OCI-M1 (cell line): ENCODE measurements at regions not wholly inside any gene's neighbourhood (a gene's known extent, or its start where the extent isn't known, plus 50 kb on each side); places are given as distances from the start of the nearest gene placed in this dataset.
A peak's percentile ranks its signal among the peaks of the same experiment; 100 is the strongest.

ENCODE experiments used
- DNase-seq: peaks from one replicate; lab custom pipeline; 2025; lab: John Stamatoyannopoulos, UW

DNA sequence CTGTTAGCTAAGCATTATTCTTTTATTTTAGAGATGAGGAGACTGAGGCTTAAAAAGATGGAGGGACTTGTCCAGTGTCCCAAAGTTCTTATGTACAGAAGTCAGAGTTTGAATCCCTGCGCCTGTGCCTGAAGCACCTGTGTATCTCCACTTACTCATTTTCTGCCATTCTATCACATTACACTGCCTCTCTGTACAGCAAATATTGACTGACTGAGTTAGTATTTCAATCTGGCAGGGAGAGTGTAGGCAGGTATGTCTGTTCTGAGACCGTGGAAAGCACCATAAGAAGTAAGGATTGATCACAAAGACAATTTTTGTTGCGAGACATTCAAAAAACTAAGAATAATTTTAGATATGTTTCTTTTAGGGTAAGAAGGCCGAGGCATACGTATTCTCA, 162.7 kb downstream of the KITLG start:
- no peak for DNase-seq

GRCh38 chr12:88418856-88419497, 161.3 kb downstream of the KITLG start:
- peak; percentile 55 for DNase-seq

- DNase-seq, result no peak
Observed at GRCh38 chr12:88419794-88420193, 160.5 kb downstream of the KITLG start.

GRCh38 chr12:88420457-88420856, 159.8 kb downstream of the KITLG start:
- DNase-seq, result no peak

DNA sequence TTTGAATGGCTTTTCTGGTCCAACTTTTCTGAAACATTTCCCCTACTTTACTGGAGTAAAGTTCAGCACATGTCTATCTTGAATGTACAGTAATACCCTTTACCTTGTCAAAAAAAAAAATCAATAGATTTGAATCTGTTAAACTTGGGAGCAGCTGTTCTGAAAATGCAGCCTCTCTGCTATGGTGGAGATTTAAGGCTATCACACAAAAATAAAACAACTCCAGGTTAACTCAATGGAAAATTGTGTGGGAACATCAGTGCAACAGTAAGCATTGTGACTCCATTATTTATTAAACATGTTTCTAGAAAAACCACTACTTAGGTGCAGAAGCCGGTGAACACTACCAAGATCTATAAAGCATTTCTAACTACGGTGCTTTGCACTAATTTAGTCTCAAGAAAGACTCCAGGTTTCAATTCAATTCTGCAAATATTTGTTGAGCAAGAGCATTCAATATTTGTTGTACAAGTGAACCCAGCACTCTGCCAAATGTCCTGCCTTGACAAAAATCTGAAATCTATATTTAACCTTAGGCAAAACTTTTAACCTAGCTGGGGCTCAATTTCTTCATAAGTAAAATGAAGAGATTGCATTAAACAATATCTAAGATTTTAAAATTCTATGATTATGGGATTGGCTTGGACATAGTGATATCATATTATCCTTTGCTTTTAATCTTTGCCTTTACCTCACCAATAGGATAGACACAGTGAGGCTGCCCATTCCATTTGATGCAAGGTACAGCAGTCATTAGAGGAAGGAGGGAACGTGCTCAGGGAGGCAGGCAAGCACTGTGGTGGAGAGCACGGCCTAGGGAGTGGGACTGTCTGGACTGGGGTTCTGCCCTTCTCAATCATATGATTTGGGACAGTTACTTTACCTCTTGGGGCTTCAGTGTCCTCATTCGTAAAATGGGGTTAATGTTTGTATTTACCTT, 155.2 kb downstream of the KITLG start:
- no peak for DNase-seq

- no peak for DNase-seq
Observed at GRCh38 chr12:88428350-88428749, 151.9 kb downstream of the KITLG start.

- DNase-seq, result no peak
Observed at GRCh38 chr12:88431246-88431645, 149.0 kb downstream of the KITLG start.

DNA sequence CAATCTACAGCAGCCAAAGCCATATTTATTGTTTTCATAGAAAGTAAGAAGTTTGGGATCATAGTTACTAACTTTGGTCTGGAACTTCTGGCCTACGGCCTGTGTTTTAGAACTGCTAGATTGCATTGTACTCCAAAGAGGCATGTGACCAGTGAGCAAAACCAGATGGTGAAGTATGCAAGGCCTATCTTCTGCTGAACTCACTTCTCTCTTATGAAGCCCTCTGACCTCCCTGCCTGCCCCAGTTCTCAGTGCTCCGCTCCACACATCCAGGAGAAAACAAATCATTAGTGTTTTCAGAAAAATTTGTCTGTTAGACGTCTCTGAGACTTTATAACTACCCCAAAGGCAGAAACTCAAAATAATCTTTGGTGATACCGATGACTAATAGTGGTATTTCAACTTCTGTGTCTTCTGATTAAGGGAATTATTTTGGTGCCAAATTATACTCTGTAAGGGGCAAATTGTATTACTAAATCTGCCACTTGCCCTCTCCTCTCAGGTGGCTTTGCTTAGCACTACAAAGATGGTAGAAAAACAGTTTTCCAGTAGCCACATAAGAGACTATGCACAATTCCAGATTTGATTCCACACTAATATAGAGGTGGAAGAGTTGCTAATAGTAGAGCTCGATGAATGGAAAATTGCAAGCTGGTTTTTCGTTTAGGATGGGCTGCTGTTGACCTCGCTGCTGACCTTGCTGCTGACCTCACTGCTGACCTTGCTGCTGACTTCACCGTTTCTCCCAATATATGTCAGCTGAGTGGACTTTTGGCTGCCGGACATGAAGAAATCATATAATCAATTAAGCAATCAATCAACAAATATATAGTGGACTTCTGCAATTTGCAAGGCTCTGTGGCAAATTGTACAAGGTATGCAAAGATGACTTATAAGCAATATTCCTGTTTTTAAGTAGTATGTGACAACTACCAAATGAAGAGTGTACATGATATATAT, 147.5 kb downstream of the KITLG start:
- DNase-seq, result no peak

DNA sequence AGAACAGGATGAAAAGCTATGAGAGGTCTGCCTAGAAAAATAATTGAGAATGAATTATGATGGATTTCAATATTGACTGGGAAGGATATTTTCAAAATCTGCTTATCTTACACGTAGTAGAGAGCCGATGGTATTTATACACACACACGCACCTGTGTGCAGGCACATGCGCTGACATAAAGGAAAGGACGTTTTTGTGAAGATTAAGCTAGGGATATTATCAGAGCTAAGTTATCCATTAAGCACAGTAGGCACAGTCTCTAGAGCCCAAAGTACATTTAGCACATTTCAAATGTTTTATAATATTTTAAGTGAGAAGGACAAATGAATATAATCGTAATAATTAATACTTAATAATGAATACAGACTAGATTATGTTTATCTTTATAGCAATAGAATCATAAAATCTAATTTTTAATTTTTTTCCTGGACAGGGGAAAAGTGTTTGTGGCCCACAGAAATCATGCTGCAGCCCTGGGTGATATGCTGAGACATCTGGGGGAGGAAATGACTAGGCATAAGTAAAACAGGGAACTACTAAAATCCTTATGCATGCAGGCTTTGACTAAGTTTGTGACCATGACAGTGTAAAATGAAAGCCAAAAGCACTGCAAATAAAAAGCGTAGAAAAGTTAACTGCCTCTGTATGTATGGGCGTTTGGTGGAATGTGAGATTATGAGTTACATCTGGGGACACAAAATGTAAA, 146.1 kb downstream of the KITLG start:
- peak; percentile 89 for DNase-seq

DNA sequence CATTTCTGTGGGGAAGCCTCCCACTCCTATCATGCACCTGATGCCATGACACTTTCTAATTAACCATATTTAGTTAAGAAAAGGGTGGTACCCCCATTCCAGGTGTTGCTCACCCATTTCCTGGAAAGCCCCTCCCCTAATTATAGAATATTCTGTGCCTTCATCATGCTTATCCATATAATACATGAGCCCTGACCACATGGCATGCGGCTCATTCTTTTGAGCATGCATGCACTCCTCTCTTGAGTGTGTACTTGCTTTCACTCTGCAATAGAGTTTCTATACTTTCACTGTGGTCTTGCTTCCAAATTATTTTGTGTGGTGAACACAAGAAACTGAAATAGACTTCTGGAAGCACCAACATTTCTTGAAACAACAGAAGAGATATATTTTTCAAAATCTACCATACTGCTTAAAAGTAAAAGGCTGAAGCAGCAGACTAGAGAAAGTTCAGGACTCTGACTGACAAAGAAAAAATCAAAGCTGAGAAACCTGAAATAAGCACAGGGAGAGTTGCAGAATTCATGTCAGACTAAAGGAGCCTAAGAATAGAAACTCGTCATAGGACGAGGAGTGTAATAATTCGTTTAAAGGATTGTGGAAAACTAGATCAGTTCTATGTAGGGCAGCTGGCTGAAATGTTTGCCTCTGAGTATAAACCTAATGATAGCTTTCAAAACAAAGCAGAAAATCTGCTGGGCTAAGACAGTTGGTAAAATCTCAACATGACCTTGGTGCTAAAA, 144.8 kb downstream of the KITLG start:
- no peak for DNase-seq

GRCh38 chr12:88437226-88437625, 143.0 kb downstream of the KITLG start:
- DNase-seq, result no peak
